HG03354 (cell line): ENCODE measurements at regions not wholly inside any gene's neighbourhood (a gene's known extent, or its start where the extent isn't known, plus 50 kb on each side); places are given as distances from the start of the nearest gene placed in this dataset.

Experiments
- ATAC-seq: cut with Tn5 transposase; IDR thresholded peaks from one replicate; pipeline ENCODE4 v1.9.1; 2021; ENCODE audit warnings: mild to moderate bottlenecking; ENCODE audit not compliant: unreplicated experiment, poor library complexity, severe bottlenecking

GRCh38 chr12:78402366-78403134 lies 462.0 kb upstream of the SYT1 start:
- no peak for ATAC-seq

GRCh38 chr12:78403136-78403535 lies 461.4 kb upstream of the SYT1 start:
- ATAC-seq = no peak

GRCh38 chr12:78403681-78404080 lies 460.9 kb upstream of the SYT1 start:
- ATAC-seq = no peak

GRCh38 chr12:78406213-78406612 lies 458.4 kb upstream of the SYT1 start:
- ATAC-seq = no peak

- ATAC-seq = peak; percentile 86
Measured at GRCh38 chr12:78406828-78407227, 457.7 kb upstream of the SYT1 start.

GRCh38 chr12:78407722-78408121 lies 456.9 kb upstream of the SYT1 start:
- no peak for ATAC-seq

GRCh38 chr12:78414071-78414470 lies 450.5 kb upstream of the SYT1 start:
- no peak for ATAC-seq

- no peak for ATAC-seq
Measured at GRCh38 chr12:78418919-78419318, 445.7 kb upstream of the SYT1 start.

GRCh38 chr12:78419513-78419912 lies 445.1 kb upstream of the SYT1 start:
- ATAC-seq = no peak

GRCh38 chr12:78420991-78421390 lies 443.6 kb upstream of the SYT1 start:
- no peak for ATAC-seq

- no peak for ATAC-seq
Measured at GRCh38 chr12:78430551-78430950, 434.0 kb upstream of the SYT1 start.

GRCh38 chr12:78431931-78432330 lies 432.6 kb upstream of the SYT1 start:
- no peak for ATAC-seq

GRCh38 chr12:78439666-78440065 lies 424.9 kb upstream of the SYT1 start:
- ATAC-seq = no peak

- no peak for ATAC-seq
Measured at GRCh38 chr12:78441737-78442453, 422.7 kb upstream of the SYT1 start.

- no peak for ATAC-seq
Measured at GRCh38 chr12:78442454-78442801, 422.1 kb upstream of the SYT1 start.

- ATAC-seq = no peak
Measured at GRCh38 chr12:78446555-78446954, 418.0 kb upstream of the SYT1 start.

- ATAC-seq = no peak
Measured at GRCh38 chr12:78447373-78447772, 417.2 kb upstream of the SYT1 start.

GRCh38 chr12:78448692-78449091 lies 415.9 kb upstream of the SYT1 start:
- ATAC-seq = no peak

GRCh38 chr12:78455991-78456390 lies 408.6 kb upstream of the SYT1 start:
- ATAC-seq = no peak

GRCh38 chr12:78457938-78458337 lies 406.6 kb upstream of the SYT1 start:
- ATAC-seq = peak; percentile 98
